ENCODE measurements at regions not wholly inside any gene's neighbourhood (a gene's known extent, or its start where the extent isn't known, plus 50 kb on each side); places are given as distances from the start of the nearest gene placed in this dataset.

GRCh38 chr6:27838945-27839625 lies 73.1 kb downstream of the OR2B2 start:
- TF ChIP-seq, protein P1, sequence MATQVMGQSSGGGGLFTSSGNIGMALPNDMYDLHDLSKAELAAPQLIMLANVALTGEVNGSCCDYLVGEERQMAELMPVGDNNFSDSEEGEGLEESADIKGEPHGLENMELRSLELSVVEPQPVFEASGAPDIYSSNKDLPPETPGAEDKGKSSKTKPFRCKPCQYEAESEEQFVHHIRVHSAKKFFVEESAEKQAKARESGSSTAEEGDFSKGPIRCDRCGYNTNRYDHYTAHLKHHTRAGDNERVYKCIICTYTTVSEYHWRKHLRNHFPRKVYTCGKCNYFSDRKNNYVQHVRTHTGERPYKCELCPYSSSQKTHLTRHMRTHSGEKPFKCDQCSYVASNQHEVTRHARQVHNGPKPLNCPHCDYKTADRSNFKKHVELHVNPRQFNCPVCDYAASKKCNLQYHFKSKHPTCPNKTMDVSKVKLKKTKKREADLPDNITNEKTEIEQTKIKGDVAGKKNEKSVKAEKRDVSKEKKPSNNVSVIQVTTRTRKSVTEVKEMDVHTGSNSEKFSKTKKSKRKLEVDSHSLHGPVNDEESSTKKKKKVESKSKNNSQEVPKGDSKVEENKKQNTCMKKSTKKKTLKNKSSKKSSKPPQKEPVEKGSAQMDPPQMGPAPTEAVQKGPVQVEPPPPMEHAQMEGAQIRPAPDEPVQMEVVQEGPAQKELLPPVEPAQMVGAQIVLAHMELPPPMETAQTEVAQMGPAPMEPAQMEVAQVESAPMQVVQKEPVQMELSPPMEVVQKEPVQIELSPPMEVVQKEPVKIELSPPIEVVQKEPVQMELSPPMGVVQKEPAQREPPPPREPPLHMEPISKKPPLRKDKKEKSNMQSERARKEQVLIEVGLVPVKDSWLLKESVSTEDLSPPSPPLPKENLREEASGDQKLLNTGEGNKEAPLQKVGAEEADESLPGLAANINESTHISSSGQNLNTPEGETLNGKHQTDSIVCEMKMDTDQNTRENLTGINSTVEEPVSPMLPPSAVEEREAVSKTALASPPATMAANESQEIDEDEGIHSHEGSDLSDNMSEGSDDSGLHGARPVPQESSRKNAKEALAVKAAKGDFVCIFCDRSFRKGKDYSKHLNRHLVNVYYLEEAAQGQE (IDR thresholded peaks at IDR 0.05; ENCODE audit: insufficient read depth in 1 of 2, low read depth in 2 of 2, low read length in 2 of 2): no peak
- TF ChIP-seq POLR2AphosphoS5 (IDR thresholded peaks at IDR 0.05; ENCODE audit: low read depth, low read length) (no peak), TAF1 (IDR thresholded peaks at IDR 0.05; ENCODE audit: borderline replicate concordance, insufficient read depth, low read length) (no peak), SIN3A (IDR thresholded peaks at IDR 0.05; ENCODE audit: borderline replicate concordance, insufficient read depth, low read length) (no peak)
